ENCODE measurements at regions not wholly inside any gene's neighbourhood (a gene's known extent, or its start where the extent isn't known, plus 50 kb on each side); places are given as distances from the start of the nearest gene placed in this dataset.
"Not testable (repeated sequence)": the region's sequence is repeated elsewhere in the genome, so short reads cannot be mapped to it uniquely, and the experiment has no call there.

GRCh38 chr5:92380069-92380770, 997.1 kb upstream of the ARRDC3 start:
- no peak for DNase-seq

GRCh38 chr5:92378966-92379611, 996.0 kb upstream of the ARRDC3 start:
- no peak for DNase-seq

- no peak for DNase-seq
Measured at GRCh38 chr5:92374859-92375258, 991.7 kb upstream of the ARRDC3 start.

GRCh38 chr5:92372766-92373165, 989.6 kb upstream of the ARRDC3 start:
- DNase-seq = no peak

DNA sequence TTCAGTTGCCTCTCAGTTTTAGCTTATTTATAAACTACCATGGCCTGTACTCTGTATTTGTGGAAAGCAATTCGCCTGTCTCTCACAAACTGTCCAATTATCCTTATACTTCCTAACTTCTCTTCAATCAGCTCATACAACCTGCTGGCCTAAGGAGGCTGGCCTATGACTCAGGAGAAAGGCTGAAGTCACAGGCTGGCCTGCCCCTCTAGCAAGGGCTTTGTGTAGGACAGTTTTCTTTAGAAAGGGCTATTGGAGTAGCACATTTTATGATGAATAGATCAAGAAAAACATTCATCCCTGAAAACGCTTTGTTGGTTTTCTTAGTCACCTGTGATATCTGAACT, 988.7 kb upstream of the ARRDC3 start:
- DNase-seq = no peak

DNA sequence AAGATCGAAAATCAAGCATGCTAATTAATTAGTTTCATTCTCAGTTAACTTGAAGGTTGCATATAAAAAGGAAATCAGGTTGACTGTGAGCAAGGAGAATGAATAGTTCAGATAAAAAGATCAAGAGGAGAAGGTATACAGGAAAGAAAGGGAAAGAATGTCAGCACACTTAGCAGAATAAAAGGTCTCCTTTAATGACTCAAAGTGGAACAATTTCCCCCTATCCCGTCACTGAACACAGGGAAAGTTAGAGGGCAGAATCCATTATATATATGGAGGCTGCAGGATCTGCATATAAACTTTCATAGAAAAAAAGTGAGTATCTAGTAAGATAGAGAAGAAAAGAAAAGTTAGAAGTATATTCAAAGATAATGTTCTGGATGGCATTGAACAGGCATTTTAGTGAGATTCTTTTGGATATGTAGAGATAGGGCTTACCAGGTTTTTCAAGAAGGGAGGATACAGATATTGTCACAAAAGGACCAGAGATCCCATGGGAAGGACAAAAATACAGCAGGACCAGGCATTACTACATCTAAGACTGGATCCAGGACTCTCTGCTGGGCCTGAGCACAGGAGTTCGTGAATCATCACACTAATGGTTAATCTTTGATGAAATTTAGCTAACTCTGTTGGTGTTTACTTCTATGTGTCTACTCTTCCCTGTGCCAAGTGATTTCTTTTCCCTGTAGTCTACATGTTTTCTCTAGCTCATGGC, 988.2 kb upstream of the ARRDC3 start:
- DNase-seq = no peak

GRCh38 chr5:92370032-92370431, 986.9 kb upstream of the ARRDC3 start:
- DNase-seq = no peak

- no peak for DNase-seq
Measured at GRCh38 chr5:92369587-92369986, 986.5 kb upstream of the ARRDC3 start.

DNA sequence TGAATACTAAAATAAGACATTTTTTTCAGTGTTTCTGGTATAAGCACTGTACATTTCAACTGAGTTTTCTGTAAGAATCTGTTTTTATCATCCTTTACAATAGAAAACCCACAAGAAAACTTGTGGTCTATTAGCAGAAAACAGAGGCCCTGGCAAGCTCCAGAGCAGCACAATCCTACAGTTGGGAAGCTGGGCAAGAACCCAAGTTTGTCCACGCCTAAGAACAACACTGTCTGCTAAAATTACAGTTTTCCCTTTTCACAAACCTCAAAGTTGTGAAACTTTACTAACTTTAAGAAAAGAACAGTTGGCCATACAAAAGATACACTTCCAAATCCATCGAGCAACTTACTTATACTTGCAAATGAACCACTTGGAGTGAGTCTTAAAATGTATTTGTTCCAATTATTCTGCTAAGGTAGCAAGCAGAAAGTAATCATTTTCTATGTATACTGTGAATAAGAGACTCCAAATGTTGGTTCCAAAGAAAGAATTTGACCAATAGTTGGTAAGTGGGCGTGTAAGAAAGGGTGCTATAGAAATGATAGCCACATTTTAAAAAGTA, 982.0 kb upstream of the ARRDC3 start:
- no peak for DNase-seq

GRCh38 chr5:92353107-92354030, 970.3 kb upstream of the ARRDC3 start:
- DNase-seq = no peak

DNA sequence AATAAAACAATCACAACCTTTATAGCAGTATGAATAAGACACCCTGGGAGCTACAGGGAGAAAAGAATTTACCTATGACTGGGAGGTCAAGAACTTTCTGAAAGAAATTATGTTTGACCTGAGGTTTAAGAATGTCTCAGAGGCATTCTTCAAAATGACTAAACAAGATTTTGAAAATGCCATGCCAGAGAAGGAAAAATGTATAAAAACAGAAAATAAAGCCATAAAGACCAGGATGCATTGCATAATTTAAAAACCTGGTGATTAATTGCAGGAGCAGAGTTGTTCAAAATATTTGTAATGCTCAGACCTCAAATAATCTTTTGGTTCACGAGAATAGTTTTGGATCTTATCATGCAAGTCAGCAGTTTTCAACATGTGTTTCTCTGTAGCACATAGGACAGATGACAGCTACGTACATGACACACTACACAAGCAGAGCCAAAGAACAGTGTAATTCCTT, 954.7 kb upstream of the ARRDC3 start:
- DNase-seq = no peak

DNA sequence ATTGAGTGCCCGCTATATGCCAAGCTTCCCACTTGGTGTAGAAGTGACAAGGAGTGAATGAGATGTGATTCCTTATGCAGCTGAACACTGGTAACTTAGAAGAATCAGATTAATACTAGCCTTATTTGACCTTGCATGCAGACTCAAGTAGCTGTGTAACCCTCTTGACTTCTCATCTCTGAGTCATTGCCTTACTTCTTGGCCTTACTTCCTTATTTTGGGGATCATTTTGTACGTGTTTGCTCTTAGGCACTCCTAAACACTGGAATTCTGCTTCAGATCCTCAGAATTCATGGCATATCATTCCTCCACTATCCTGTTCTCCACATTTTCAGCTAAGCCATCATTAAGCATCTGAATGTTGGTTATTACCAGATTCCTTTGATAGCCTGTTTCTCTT, 948.9 kb upstream of the ARRDC3 start:
- DNase-seq = no peak

GRCh38 chr5:92330365-92330764, 947.2 kb upstream of the ARRDC3 start:
- no peak for DNase-seq

GRCh38 chr5:92329759-92330158, 946.6 kb upstream of the ARRDC3 start:
- DNase-seq = no peak

GRCh38 chr5:92328584-92329259, 945.6 kb upstream of the ARRDC3 start:
- no peak for DNase-seq

DNA sequence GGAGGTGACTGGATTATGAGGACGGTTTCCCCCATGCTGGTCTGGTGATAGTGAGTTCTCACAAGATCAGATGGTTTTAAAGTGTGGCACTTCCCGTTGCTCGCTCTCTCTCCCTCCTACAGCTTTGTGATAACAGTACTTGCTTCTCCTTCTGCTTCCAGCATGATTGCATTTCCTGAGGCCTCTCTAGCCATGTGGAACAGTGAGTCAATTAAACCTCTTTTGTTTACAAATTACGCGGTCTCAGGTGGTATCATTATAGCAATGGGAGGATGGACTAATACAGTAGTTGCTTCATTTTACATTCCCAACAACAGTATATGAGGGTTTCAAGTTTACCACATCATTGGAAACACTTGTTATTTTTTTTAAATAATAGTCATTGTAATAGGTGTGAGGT, 937.3 kb upstream of the ARRDC3 start:
- no peak for DNase-seq

DNA sequence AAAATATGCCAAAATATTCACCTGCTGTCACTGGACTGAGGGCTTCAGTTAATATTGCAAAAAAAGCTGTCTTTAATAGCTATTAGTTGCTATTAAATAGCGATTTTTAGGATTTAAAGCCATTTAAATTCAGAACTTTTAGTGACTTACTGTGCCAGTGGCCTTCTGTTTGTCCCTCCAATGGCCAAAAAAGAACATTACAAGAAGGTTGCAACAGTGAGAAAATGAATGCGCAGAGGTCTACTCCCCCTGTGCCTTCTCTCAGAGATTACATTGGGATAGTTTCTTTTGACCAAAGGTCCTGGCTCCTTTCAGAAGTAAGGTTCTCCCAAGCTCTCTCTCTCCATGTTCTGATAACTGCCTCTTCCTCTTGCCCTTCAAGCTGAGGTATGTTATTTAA, 930.3 kb upstream of the ARRDC3 start:
- no peak for DNase-seq

GRCh38 chr5:92309336-92309991, 926.3 kb upstream of the ARRDC3 start:
- peak; percentile 46 for DNase-seq

- DNase-seq = no peak
Measured at GRCh38 chr5:92308679-92309078, 925.6 kb upstream of the ARRDC3 start.

DNA sequence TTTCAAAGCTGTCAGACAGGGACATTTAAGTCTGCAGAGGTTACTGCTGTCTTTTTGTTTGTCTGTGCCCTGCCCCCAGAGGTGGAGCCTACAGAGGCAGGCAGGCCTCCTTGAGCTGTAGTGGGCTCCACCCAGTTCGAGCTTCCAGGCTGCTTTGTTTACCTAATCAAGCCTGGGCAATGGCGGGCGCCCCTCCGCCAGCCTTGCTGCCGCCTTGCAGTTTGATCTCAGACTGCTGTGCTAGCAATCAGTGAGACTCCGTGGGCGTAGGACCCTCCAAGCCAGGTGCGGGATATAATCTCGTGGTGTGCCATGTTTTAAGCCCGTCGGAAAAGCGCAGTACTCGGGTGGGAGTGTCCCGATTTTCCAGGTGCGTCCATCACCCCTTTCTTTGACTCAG, 919.2 kb upstream of the ARRDC3 start:
- not testable (repeated sequence) for DNase-seq

DNA sequence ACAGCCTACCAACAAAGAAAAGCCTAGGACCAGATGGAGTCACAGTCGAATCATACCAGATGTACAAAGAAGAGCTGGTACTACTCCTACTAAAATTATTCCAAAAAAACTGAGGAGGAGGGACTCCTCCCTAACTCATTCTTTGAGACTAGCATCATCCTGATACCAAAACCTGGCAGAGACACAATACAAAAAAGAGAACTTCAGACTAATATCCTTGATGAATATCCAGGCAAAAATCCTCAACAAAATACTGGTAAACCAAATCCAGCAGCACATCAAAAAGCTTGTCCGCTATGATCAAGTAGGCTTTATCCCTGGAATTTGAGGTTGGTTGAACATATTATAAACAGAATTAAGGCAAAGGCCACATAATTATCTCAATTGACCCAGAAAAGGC, 900.4 kb upstream of the ARRDC3 start:
- DNase-seq = no peak
